Liver (tissue), 8 donors: ENCODE measurements at regions not wholly inside any gene's neighbourhood (a gene's known extent, or its start where the extent isn't known, plus 50 kb on each side); places are given as distances from the start of the nearest gene placed in this dataset.

ENCODE experiments used
- DNase-seq: peaks from one replicate; pipeline ENCODE4 v3.0.0-alpha.2; 2017; ENCODE audit warnings: low spot score
- H3K27ac ChIP-seq, 2 donors: one replicate each; pipeline ENCODE4 v1.7.0; 2013; ENCODE audit warnings: inconsistent platforms in 2 of 2, low read length in 2 of 2, control low read depth in 1 of 2, low read depth in 1 of 2, mild to moderate bottlenecking in 1 of 2
- H3K27me3 ChIP-seq, 4 donors: one replicate each; pipeline versions ENCODE4 v1.6.1 to v1.7.0; 2013; ENCODE audit warnings: low read length in 3 of 4, inconsistent platforms in 1 of 4, mild to moderate bottlenecking in 1 of 4, moderate library complexity in 1 of 4; ENCODE audit not compliant: control insufficient read depth in 4 of 4, insufficient read depth in 4 of 4
- H3K36me3 ChIP-seq, 4 donors: one replicate each; pipeline versions ENCODE4 v1.6.1 to v1.7.0; 2013; ENCODE audit warnings: low read length in 3 of 4, mild to moderate bottlenecking in 3 of 4, low read depth in 1 of 4, moderate library complexity in 1 of 4; ENCODE audit not compliant: control insufficient read depth in 4 of 4, insufficient read depth in 3 of 4
- H3K4me1 ChIP-seq, 4 donors: one replicate each; pipeline versions ENCODE4 v1.6.1 to v1.7.0; 2013; ENCODE audit warnings: low read length in 3 of 4, mild to moderate bottlenecking in 3 of 4, moderate library complexity in 1 of 4; ENCODE audit not compliant: control insufficient read depth in 4 of 4, insufficient read depth in 4 of 4
- H3K4me3 ChIP-seq, 3 donors: one replicate each; pipeline versions ENCODE4 v1.6.1 to v1.7.0; 2013; ENCODE audit warnings: low read length in 3 of 3, control low read depth in 1 of 3, low read depth in 1 of 3, mild to moderate bottlenecking in 1 of 3
- H3K9ac ChIP-seq, 2 donors: one replicate each; pipeline ENCODE4 v1.7.0; 2013; ENCODE audit warnings: low read length in 2 of 2, mild to moderate bottlenecking in 2 of 2, moderate library complexity in 2 of 2, control low read depth in 1 of 2, low read depth in 1 of 2
- H3K9me3 ChIP-seq, 4 donors: one replicate each; pipeline versions ENCODE4 v1.6.1 to v1.7.0; 2013; ENCODE audit warnings: low read length in 3 of 4; ENCODE audit not compliant: control insufficient read depth in 4 of 4
- ATF3 ChIP-seq: IDR thresholded peaks from 2 replicates; pipeline ENCODE4 v1.6.1; 2016; ENCODE audit warnings: antibody characterized with exemption
- CTCF ChIP-seq: fragments of 150-350 bp; IDR thresholded peaks from 2 replicates; pipeline ENCODE4 v1.5.1; 2017; ENCODE audit warnings: improper control_type of control experiment, low read depth, low read length; ENCODE audit not compliant: missing input control
- EGR1 ChIP-seq, 2 donors: IDR thresholded peaks; 2 replicates each; pipeline ENCODE4 v1.6.1; 2016 to 2018; ENCODE audit warnings: antibody characterized with exemption in 2 of 2, low read depth in 2 of 2
- FOXA1 ChIP-seq: IDR thresholded peaks from 2 replicates; pipeline ENCODE4 v1.6.1; 2016; ENCODE audit warnings: antibody characterized with exemption
- FOXA2 ChIP-seq: IDR thresholded peaks from 2 replicates; pipeline ENCODE4 v1.6.1; 2016; ENCODE audit warnings: antibody characterized with exemption
- GABPA ChIP-seq, 2 donors: IDR thresholded peaks in 1 of 2; conservative IDR thresholded peaks in 1 of 2; 2 replicates each; pipeline ENCODE4 v1.6.1; 2016; ENCODE audit warnings: antibody characterized with exemption in 2 of 2, mild to moderate bottlenecking in 1 of 2, moderate library complexity in 1 of 2
- HNF4A ChIP-seq, 2 donors: conservative IDR thresholded peaks; 2 replicates each; pipeline ENCODE4 v1.6.1; 2016; ENCODE audit warnings: antibody characterized with exemption in 2 of 2, mild to moderate bottlenecking in 2 of 2
- HNF4G ChIP-seq: IDR thresholded peaks from 2 replicates; pipeline ENCODE4 v1.6.1; 2016; ENCODE audit warnings: antibody characterized with exemption
- JUND ChIP-seq, 2 donors: IDR thresholded peaks; 2 replicates each; pipeline ENCODE4 v1.6.1; 2016; ENCODE audit warnings: antibody characterized with exemption in 2 of 2
- MAX ChIP-seq: IDR thresholded peaks from 2 replicates; pipeline ENCODE4 v1.6.1; 2016; ENCODE audit warnings: antibody characterized with exemption
- NR2F2 ChIP-seq: IDR thresholded peaks from 2 replicates; pipeline ENCODE4 v1.6.1; 2016; ENCODE audit warnings: antibody characterized with exemption
- RAD21 ChIP-seq, 2 donors: IDR thresholded peaks; 2 replicates each; pipeline ENCODE4 v1.6.1; 2016; ENCODE audit warnings: antibody characterized with exemption in 2 of 2, mild to moderate bottlenecking in 2 of 2
- REST ChIP-seq: IDR thresholded peaks from 2 replicates; pipeline ENCODE4 v1.6.1; 2016; ENCODE audit warnings: antibody characterized with exemption, mild to moderate bottlenecking
- RXRA ChIP-seq, 2 donors: IDR thresholded peaks; 2 replicates each; pipeline ENCODE4 v1.6.1; 2017 to 2018; ENCODE audit warnings: antibody characterized with exemption in 2 of 2, mild to moderate bottlenecking in 1 of 2
- SP1 ChIP-seq: IDR thresholded peaks from 2 replicates; pipeline ENCODE4 v1.6.1; 2018; ENCODE audit warnings: antibody characterized with exemption, mild to moderate bottlenecking
- TAF1 ChIP-seq: conservative IDR thresholded peaks from 2 replicates; pipeline ENCODE4 v1.6.1; 2016; ENCODE audit warnings: antibody characterized with exemption, mild to moderate bottlenecking
- YY1 ChIP-seq: IDR thresholded peaks from 2 replicates; pipeline ENCODE4 v1.6.1; 2016; ENCODE audit warnings: antibody characterized with exemption, mild to moderate bottlenecking
- ZBTB33 ChIP-seq: IDR thresholded peaks from 2 replicates; pipeline ENCODE4 v1.6.1; 2016; ENCODE audit warnings: antibody characterized with exemption
- WGBS: extraction: QIAGEN DNeasy Blood & Tissue Kit; methylation state at CpG from one replicate; pipeline ENCODE4 v1.1.7; 2013; 5-methylcytosine and 5-hydroxymethylcytosine counted together
- donor health status: healthy.
- donor health status: healthy.
- donor health status: healthy.
- donor health status: healthy.
- donor health status: healthy.

- no peak overlapping the region for H3K4me3 ChIP-seq
- no peak overlapping the region for H3K27ac ChIP-seq
- TF ChIP-seq REST (no peak), RAD21 (IDR thresholded peaks at IDR 0.05) (no peak), FOXA2 (no peak), FOXA1 (no peak), YY1 (no peak), JUND (IDR thresholded peaks at IDR 0.05) (no peak), CTCF (no peak), MAX (no peak), HNF4G (no peak), ATF3 (no peak), HNF4A (conservative IDR thresholded peaks at IDR 0.05) (no peak), SP1 (no peak), TAF1 (no peak), GABPA (IDR thresholded peaks at IDR 0.05 in 1 of 2, conservative IDR thresholded peaks at IDR 0.05 in 1 of 2) (no peak), ZBTB33 (no peak), EGR1 (IDR thresholded peaks at IDR 0.05; ENCODE audit: low read depth in 2 of 2) (no peak), NR2F2 (no peak), RXRA (IDR thresholded peaks at IDR 0.05) (no peak)
- H3K27me3 ChIP-seq: peaks cover 0 to 4% (median 0%) of the 10 kb centered on the region in 4 donors
- H3K36me3 ChIP-seq: no peaks in the 10 kb centered on the region
- H3K9me3 ChIP-seq: no peaks in the 10 kb centered on the region
- 69% methylated on average over 5 of the region's 5 CpGs for WGBS
- no peak overlapping the region for H3K9ac ChIP-seq
- no peak for DNase-seq
- H3K4me1 ChIP-seq: no peaks in the 10 kb centered on the region
Observed at GRCh38 chr16:6031102-6031501, 933.5 kb upstream of the EEF2KMT start.
